ENCODE measurements at regions not wholly inside any gene's neighbourhood (a gene's known extent, or its start where the extent isn't known, plus 50 kb on each side); places are given as distances from the start of the nearest gene placed in this dataset.

- H3K27ac ChIP-seq = no peak overlapping the region
- DNase-seq (no peak), ATAC-seq (ENCODE audit: low FRiP score in 2 of 2) (no peak)
- TF ChIP-seq EP300 (IDR thresholded peaks at IDR 0.05) = no peak
- no peak overlapping the region for H3K4me3 ChIP-seq
- no peaks in the 10 kb centered on the region for H3K9me3 ChIP-seq
- no peaks in the 10 kb centered on the region for H3K27me3 ChIP-seq
- no peaks in the 10 kb centered on the region for H3K36me3 ChIP-seq
- WGBS, 2 donors = 79% methylated on average over 3 of the region's 3 CpGs; no CpG with 5 or more reads in 1 of the 2 donors
- H3K4me1 ChIP-seq = no peaks in the 10 kb centered on the region
Observed at GRCh38 chrX:115400960-115401359, 111.4 kb downstream of the LUZP4 start.

GRCh38 chrX:115402299-115402698 lies 112.8 kb downstream of the LUZP4 start:
- no peak for ATAC-seq (ENCODE audit: low FRiP score in 2 of 2)
- no peaks in the 10 kb centered on the region for H3K9me3 ChIP-seq
- H3K27me3 ChIP-seq = no peaks in the 10 kb centered on the region
- no peak for DNase-seq
- H3K36me3 ChIP-seq = no peaks in the 10 kb centered on the region
- H3K4me3 ChIP-seq = no peak overlapping the region
- H3K4me1 ChIP-seq = no peaks in the 10 kb centered on the region
- TF ChIP-seq POLR2A (IDR thresholded peaks at IDR 0.05) = no peak
- no peak for TF ChIP-seq EP300 (IDR thresholded peaks at IDR 0.05)
- TF ChIP-seq POLR2AphosphoS5 (IDR thresholded peaks at IDR 0.05) = no peak
- TF ChIP-seq, protein P1, sequence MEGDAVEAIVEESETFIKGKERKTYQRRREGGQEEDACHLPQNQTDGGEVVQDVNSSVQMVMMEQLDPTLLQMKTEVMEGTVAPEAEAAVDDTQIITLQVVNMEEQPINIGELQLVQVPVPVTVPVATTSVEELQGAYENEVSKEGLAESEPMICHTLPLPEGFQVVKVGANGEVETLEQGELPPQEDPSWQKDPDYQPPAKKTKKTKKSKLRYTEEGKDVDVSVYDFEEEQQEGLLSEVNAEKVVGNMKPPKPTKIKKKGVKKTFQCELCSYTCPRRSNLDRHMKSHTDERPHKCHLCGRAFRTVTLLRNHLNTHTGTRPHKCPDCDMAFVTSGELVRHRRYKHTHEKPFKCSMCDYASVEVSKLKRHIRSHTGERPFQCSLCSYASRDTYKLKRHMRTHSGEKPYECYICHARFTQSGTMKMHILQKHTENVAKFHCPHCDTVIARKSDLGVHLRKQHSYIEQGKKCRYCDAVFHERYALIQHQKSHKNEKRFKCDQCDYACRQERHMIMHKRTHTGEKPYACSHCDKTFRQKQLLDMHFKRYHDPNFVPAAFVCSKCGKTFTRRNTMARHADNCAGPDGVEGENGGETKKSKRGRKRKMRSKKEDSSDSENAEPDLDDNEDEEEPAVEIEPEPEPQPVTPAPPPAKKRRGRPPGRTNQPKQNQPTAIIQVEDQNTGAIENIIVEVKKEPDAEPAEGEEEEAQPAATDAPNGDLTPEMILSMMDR (IDR thresholded peaks at IDR 0.05) = no peak
- 71 to 76% methylated on average over 1 to 2 of the region's 2 CpGs for WGBS, 2 donors
- H3K27ac ChIP-seq = no peak overlapping the region

GRCh38 chrX:115408771-115409400 lies 119.4 kb downstream of the LUZP4 start:
- Histone ChIP-seq H3K4me1 (no peaks in the 10 kb centered on the region), H3K27me3 (no peaks in the 10 kb centered on the region), H3K4me3 (no peak overlapping the region), H3K36me3 (no peaks in the 10 kb centered on the region), H3K9me3 (no peaks in the 10 kb centered on the region), H3K27ac (no peak overlapping the region)
- DNase-seq (no peak), ATAC-seq (ENCODE audit: low FRiP score in 2 of 2) (no peak)
- WGBS, 2 donors = 54 to 60% methylated on average over 2 of the region's 2 CpGs
- TF ChIP-seq, protein P1 (IDR thresholded peaks at IDR 0.05) = no peak
- TF ChIP-seq POLR2A (IDR thresholded peaks at IDR 0.05) (no peak), POLR2AphosphoS5 (IDR thresholded peaks at IDR 0.05) (no peak), EP300 (IDR thresholded peaks at IDR 0.05) (no peak)

- Histone ChIP-seq H3K27me3 (no peaks in the 10 kb centered on the region), H3K27ac (no peak overlapping the region), H3K4me3 (no peak overlapping the region), H3K36me3 (no peaks in the 10 kb centered on the region), H3K9me3 (no peaks in the 10 kb centered on the region), H3K4me1 (no peaks in the 10 kb centered on the region)
- DNase-seq (no peak), ATAC-seq (ENCODE audit: low FRiP score in 2 of 2) (no peak)
- 37 to 38% methylated on average over 1 of the region's 1 CpG for WGBS, 2 donors
- TF ChIP-seq POLR2AphosphoS5 (IDR thresholded peaks at IDR 0.05) = no peak
- TF ChIP-seq EP300 (IDR thresholded peaks at IDR 0.05) = no peak
- TF ChIP-seq, protein P1 (IDR thresholded peaks at IDR 0.05) = no peak
- TF ChIP-seq POLR2A (IDR thresholded peaks at IDR 0.05) = no peak
Observed at GRCh38 chrX:115409551-115409950, 120.0 kb downstream of the LUZP4 start.

DNA sequence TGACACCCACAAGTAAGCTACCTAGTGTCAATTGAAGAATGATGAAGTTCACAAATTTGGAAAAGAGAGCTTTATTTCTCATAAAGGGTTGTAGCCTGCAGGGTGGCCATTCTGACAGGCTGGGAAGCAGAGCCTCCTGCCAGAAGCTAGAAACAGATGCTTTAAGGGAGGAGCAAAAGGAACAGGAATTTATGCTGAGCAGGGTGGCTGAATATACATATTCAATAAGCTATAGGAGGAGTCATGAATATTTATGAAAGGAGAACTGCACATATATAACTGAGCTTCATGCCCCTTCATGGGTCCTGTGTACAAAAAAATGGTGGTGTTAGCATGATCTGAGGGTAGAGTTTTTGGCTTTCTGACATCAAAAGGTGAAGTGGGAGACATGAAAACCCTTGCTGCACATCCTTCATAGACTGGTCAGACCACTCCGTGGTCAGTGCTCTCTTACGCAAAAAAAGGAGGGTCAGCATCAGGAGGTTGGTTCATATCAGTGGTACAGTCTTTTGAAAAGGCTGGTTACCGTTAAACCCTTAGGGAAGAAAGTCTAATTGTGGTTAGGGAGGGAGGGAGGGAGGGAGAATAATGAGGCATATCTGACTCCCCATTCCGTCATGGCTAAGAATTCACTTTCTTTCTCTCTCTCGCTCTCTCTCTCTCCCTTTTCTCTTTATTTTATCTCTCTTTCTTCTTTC lies 121.4 kb downstream of the LUZP4 start:
- Histone ChIP-seq H3K27me3 (no peaks in the 10 kb centered on the region), H3K27ac (no peak overlapping the region), H3K9me3 (no peaks in the 10 kb centered on the region), H3K36me3 (no peaks in the 10 kb centered on the region), H3K4me3 (no peak overlapping the region), H3K4me1 (no peaks in the 10 kb centered on the region)
- ATAC-seq (ENCODE audit: low FRiP score in 2 of 2) (no peak), DNase-seq (no peak)
- no peak for TF ChIP-seq POLR2A (IDR thresholded peaks at IDR 0.05)
- TF ChIP-seq POLR2AphosphoS5 (IDR thresholded peaks at IDR 0.05) = no peak
- no peak for TF ChIP-seq EP300 (IDR thresholded peaks at IDR 0.05)
- TF ChIP-seq, protein P1 (IDR thresholded peaks at IDR 0.05) = no peak
- WGBS, 2 donors = 45 to 100% methylated on average over 4 to 5 of the region's 5 CpGs

Data from upper lobe of left lung (tissue), 6 donors.